Activated CD4-positive, alpha-beta T cell treated with anti-CD3 and anti-CD28 coated beads for 1 hour (primary cell): ENCODE measurements at regions not wholly inside any gene's neighbourhood (a gene's known extent, or its start where the extent isn't known, plus 50 kb on each side); places are given as distances from the start of the nearest gene placed in this dataset.

Experiments
- DNase-seq: peaks from one replicate; pipeline ENCODE4 v3.0.0-alpha.2; 2020

DNA sequence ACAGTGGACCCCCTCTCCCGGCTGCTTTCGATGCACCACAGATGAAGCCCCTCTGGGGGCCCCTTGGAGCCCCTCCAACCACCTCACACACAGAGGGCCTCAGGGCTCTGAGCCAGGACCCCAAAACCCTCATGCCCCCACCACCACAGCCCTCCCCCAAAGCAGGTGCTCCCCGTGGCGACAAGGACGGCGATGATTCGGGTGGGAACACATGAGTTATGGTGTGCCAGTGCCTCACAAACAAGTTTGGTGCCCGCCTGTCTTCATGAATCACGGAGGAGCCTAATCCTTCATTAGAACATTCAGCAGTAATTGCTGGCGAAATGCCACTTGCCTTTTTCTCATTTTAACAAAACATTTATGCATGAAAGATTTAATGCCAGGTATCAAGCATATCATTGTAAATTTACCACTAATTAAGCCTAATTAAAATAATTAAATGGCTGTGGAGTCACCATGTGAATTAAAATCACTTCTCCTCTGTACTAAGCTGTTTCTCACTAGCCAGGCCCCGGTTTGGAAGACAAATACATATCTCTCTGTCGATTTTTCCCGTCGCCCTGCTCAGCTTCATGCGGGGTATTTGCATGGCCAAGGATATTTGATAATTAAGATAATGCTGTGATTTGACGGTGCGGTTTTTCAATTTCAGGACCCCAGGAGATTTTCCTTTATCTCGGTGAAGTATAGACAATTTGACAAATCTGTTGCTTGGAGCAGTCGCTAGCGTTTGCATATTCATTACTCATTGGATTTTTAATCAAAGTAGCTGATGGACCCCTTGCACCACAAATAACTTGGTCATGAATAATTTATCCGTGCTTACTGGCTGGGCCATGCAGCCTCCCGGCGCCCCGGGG is 157.0 kb downstream of the TLE3 start:
- no peak for DNase-seq

DNA sequence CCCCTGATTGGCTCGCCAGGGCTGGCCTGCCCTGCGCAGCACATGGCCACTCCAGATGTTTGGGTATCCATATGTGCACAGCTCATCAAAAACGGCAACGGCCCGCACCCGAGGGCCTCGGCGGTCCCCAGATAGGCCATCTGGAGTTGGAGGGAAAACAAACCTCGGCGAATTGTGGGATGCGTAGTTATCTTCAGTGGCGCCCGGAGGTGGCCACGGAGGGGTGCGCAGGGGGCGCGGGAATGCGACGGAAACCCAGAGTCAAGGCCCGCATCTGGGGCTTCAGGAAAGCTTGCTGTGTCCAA is 156.5 kb downstream of the TLE3 start:
- DNase-seq, result no peak

DNA sequence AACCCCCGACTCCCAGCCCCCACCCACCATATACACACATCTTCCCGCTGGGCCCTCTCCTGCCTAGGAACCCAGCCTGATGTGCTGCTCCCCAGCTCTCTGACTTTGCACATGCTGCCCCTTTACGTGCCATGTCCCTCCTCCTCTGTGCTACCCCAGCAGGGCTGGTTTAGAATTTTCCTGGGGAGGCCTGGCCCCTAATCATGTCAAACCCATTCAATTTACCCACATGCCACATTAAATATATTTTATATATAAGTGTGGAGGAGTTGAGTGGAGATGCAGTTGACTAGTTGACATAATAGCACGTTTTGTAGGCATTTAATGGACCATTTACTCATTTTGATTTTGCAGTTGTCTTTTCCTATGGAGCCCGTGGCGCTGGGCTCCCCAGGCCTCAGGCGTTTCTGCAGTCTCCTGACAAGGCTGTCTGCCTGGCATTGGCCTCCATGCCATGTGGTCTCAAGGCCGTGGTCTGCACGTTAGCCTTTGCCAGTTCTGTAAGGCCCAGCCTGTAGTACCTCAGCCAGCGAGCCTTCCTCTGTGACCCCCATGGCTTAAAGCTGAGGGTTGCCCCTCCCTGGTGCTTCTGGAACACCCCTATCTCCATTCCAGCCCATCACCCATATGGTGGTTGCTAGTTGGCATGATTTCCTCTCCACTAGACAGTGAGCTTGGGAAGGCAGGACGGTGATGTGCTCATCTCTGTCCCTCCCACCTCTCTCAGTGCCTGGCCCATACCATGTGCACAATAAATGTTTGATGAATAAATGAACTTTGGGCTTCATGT is 155.8 kb downstream of the TLE3 start:
- DNase-seq, result no peak

DNA sequence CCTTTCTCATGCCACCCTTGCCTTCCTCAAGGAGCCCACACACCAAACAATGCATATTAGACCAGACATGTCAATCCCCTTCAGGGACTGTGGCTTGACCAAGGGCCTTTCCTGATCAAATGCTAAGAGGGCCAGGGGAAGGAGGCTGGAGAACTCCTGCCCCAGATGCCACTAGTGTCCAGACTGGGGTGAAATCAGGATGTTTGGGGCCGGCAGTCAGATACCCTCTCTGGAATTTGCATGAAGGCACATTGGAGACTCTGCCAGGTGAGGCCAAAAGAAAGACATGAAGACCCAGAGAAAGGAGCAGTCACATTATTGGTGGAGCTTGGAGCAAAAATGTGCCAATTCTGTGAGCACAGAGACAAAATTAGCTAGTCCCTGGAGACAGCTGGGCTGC is 154.1 kb downstream of the TLE3 start:
- DNase-seq, result no peak

DNA sequence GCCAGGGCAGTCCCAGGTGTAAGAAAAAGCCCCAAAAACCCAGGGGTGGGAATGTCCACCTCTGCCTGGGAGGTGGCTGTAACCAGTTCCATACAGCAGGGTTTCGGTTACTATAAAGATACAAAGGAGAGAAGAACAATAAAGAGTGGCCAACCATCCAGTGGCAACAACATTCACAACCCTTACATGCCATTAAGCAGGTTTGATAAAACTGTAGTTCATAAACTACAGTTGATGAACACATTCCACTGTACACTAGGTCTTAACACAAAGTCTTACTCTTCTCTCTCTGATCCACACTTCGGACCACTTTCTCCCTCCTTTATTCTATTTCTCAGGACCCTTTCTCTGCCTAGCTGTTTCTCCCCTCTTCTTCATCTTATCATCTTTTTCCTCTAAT is 152.0 kb downstream of the TLE3 start:
- DNase-seq, result no peak

DNA sequence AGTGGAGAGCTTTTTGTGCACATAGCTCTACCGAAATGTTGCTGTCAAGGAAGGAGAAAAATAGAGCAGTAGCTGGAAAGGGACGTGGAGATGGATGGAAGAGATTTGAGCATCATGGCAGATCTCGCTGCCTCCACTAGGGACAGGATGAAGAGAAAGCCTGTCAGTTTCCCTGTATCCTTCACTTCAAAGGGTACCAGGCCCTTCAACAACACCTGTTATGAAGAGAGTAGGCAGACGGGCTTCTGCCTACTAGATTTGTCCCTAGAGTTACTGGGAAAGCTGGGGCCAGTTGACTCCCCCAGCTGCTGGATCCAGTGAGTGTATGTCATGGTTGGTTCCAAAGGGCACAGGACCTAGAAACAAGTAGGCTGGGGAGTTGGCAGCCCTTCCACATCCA is 150.8 kb downstream of the TLE3 start:
- no peak for DNase-seq

DNA sequence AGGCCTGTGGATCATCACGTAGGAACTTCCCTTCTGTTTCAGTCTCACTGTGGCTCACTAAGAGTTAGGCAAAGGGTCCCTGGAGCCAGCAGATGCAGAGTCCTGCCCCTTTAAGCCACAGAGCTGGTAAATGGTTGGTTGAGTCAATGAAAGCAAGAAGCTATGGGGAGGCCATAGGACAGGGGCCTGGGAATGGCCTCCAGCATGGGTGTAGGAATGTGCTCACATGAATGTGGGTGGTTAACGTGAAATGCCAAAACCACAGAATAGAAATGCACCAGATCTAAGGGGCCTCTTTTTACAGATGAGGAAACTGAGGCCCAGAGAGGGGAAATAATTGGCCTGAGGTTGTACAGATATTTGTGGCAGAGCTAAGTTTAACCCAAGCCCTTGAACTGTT is 150.3 kb downstream of the TLE3 start:
- DNase-seq, result no peak

DNA sequence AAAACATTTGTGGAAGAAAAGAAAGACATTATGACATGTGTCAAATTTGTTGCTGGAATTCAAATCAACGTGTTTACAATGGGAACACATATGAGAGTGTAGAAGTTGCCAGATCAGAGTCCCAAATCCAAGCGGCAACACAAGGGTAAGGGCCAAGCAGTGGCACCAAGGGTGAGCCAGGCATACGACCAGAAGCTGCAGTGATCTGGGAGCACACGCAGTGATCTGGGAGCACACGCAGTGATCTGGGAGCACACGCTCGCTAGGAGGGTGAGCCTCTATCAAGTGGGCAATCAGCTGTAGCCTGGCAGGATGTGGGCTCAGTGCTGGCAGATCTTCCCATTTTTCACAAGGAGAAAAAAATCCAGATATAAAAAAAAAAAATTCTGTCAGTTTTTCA is 148.2 kb downstream of the TLE3 start:
- no peak for DNase-seq

DNA sequence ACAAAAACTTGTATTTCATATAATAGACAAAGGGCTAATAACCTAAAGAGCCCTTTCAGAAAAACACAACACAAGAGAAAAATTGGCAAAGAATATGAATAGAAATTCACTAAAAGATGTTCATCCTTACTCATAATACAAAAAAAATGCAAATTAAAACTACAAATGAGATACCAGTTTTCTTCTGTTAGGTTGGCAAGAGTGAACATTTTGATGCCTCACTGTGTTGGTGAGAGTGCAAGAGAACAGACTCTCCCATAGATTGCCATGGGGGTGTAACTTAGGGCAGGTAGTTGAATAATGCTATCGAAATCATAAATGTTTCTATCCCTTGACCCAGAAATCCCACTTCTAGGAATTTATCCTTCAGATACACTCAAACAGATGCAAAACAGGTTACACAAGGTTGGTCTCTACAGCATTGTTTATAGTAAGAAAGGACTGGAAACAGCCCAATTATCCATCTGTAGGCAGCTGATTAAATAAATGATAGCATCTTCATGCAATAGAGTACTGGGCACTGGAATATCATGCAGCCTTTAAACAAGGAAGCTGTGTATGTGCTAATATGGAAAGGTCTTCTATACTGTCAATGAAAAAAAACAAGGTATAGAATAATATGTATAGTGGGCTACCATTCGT is 146.3 kb downstream of the TLE3 start:
- no peak for DNase-seq

DNA sequence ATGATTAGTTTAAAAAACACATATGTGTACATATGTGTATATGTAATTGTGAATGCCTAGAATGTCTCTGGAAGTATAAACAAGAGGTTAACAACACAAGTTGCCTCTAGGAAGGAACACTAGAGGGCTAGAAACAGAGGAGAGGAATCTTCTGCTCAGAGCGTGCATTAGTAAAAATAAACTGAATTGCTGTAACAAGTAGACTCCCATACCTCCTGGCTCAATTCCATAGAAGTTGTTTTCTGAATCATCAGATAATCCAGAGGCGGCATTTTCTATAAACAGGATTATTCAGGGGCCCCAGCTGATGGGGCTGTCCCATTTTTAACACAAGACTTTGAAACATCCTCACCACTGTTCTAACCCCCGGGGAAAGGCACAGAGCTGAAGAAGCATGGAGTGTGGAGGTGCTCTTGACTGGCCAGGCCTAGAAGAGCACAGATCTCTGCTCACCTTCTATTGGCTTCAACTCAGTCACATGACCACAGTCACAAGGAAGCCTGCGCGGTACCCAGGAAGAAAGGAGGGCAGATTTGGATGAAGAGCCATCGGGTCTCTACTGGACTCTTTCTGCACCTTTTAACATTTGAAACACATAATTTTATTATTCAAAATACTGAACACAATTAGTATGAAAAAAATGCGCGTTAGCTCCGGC is 145.7 kb downstream of the TLE3 start:
- no peak for DNase-seq

DNA sequence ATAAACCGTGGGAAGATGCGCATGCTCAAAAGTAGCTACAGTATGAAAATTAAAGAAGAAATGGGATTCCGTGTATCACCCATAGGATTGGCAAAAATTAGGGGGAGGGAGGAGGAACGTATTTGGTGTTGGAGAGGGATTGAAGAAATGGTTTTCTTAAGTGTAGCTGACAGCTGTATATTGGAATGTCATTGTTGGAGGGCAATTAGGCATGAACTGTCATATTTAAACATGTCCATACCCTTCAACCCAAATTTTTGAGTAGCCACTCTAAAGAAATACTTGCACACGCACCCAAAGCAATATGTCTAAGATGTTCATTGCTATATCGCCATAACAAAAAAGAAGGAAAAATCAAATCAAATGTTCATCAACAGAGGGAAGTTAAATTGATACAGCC is 144.7 kb downstream of the TLE3 start:
- no peak for DNase-seq

DNA sequence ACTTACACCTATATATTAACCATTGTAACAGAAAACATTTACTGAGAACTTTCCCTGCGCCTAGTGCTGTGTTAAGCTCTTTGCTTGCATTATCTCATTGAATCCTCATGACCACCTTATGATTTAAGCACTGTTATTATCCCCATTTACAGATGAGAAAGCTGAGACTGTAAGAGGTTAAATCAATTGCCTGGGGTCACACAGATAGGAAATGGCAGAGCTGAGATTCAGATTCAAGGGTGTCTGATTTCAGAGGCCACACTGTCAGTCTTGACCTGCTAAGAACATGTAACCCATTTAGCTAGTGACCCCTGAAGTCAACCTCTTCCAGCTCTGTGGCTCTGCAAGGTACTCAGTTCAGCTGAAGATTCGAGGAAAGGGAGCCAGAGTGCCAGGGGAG is 143.9 kb downstream of the TLE3 start:
- no peak for DNase-seq

DNA sequence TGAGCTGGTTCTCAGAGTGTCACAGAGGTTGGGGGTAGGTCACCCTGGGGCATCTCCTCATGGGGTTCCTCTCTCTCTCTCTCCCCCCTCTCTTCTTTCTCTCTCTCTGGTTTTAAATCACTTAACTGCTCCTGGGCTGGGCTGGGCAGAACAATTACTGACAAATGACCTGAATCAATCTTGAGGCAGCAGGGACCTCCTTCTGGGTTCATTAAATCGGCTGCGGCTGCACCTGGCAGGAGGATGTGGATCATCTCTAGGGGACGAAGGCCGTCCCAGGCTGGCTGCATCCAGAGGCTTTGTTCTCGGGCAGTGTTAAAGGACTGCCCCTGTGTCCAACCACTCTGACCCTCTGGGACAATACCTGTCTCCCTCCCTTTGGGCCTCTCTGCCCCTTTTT is 143.1 kb downstream of the TLE3 start:
- no peak for DNase-seq

DNA sequence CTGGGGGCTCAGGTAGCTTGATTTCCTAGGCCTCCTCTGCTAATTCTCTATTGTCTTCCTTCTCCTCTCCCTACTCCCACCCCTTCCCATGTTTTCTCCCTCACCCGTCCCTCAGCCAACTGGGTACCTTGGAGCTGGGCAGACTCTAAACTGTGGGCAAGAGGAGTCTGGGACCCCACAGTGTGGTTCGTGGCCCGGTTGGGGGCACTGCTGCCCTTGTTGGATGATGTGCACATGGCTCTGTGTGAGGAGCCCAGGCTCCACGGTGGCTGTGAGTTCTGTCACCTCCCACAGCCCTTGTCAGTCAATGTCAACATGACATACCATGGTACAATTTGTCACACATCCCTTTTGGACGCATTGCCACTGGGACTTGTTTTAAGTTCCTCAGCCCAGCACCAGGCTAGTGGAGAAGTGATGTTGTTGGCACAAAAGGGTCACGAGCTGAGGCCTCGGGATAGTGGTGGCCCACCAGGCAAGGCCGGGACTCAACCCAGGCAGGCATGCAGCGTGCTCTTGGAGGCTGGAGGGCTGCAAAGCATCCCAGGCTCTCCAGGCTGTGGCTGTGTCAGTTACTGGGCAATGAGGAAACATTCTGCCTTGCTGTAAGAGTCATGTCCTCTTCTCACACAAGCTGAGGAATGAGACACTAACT is 142.3 kb downstream of the TLE3 start:
- no peak for DNase-seq

DNA sequence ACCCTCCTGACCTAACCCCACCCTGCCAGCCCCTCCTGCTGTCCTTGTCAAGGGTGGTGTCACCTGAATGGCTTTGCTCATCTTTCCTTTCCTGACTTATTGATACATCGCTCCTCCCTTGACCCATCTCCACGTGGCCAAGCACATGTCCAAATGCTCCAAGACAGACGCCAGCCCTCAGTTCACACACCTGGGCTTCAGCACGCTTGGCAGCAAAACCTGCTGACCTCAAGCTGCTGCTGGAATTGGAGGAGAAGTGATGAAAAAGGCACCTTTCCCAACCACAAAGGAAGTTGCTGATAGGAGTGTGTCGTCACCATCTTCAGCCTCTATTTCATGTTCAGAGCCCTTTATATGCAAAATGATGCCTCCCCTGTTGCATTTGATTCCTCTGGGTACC is 141.3 kb downstream of the TLE3 start:
- no peak for DNase-seq

DNA sequence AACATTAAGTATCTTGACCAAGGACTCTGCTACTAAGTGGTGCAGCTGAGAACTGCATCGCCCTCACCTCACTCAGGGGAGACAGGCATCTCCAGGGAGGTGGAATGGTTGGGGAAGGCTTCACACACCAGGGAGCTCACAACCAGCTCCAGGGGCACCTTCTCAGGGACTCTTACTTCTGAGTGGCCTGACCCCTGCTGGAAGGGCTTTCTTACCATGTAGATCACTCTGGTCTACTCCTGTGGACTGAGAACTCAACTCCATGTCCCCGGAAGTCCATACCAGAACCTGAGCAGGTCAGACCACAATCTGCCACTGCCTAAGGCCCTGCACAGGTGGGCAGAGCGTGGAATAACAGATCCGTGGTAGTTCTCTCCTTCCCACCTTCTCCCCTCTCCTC is 140.5 kb downstream of the TLE3 start:
- DNase-seq, result no peak

DNA sequence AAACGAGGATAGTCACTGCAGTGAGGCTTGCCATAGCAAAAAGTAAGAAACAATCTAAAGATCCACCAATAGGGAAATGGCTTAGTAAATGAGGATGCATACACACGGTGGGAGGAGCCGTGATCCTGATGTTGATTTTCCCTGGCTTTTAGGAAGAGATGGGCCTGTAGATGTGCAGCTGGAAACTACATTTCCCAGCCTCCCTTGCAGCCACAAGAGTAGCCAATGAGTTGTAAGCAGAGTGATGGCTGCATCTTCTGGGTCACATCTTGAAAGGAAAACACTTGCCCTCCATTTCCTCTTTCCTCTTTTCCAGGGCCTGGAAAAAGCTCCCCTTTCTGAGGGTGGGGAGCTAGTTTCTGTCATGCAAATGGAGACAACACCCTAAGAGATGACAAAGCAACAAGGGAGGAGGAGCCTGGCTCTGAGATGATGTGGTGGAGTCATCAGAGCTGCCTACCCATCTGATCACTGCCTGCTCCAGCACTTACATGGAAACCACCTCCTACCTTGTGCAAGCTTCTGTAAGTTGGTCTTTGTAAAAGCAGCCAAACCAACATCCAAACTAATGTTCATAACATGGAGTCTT is 139.1 kb downstream of the TLE3 start:
- no peak for DNase-seq

DNA sequence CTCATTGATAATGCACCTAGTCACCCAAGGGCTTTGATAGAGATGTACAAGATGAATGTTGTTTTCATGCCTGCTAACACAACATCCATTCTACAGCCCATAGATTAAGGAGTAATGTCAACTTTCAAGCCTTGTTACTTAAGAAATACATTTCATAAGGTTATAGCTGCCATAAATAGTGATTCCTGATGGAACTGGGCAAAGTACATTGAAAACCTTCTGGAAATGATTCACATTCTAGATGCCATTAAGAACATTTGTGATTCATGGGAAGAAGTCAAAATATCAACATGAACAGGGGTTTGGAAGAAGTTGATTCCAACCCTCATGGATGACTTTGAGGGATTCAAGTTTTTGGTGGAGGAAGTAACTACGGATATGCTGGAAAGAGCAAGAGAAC is 135.2 kb downstream of the TLE3 start:
- DNase-seq, result no peak

DNA sequence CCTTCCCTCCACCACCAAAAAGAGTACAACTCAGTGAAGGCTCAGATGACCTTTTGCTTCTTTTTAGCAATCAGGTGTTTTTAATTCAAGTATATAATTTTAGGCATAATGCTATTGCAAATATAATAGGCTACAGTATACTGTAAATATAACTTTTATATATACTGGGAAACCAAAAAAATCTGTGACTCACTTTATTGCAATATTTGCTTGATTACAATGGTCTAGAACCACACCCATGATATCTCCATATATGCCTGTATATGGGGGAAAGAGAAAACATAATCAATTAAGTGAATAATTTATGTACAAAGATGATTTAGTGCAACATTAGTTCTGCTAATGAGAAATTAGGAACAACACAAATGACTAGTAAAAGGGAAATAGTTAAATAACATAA is 134.3 kb downstream of the TLE3 start:
- DNase-seq, result no peak

DNA sequence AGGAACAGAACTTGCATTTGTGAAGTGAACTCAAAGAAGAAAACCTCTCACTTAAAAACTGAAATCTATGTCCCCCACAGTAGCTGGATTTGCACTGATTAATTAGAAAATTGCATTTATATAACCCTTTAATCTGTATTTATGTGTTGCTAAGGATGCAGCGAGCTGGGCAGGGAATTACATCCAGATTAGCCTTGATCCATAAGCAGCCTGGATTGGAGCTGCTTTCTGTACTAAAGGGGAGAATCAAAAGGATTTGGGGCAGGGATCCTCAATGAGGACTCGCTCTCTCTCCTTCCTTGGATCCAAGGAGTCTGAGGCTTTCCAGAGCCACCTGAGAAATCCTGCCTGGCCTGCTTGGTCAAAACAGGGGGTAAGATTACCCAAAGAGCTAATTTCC is 125.9 kb downstream of the TLE3 start:
- DNase-seq, result no peak

DNA sequence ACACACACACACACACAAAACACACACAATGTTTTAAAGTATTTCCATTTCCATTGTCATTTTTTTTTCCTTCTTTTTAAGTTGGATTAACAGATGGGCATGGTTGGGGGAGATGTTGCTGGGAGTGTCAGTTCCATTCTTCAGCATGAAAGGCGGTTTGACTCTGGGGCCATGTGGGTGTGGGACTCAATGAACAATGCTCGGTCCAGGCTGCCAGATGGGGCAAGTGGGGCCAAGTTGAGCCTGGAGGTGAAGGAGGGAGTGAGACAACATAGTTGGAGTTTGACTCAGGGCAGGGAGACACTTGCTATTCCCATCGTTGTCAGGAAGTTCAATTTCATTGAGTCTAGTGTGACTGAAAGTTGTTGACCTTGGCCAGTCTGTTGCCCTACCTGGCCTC is 125.3 kb downstream of the TLE3 start:
- no peak for DNase-seq

DNA sequence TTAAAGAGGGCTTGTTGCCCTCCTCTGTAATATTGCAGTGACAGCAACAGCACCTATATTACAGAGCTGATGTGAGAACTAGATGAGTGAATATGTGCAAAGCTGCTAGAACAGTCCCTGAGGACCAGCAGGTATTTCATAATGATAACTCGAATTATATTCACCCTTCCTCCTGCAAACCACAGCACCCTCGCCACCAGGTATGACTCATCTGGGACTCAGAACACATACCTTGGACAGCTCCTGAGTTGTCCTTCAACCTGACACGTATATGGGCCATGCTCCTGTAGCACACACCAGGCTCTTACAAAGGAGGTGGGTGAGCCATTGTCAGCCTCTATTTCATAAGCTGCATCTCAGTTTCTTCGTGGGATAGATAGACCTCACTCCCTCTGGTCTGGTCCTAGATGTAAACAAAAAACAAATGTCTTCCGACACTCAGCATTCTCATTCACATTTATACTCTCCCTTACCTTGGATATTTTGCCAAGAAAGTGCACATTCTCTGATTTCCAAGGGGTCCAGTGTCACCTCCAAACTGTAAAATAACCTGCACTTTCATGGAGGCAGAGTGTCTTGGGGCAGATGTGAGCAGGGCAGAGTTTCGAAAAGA is 124.5 kb downstream of the TLE3 start:
- DNase-seq, result no peak
